ENCODE measurements at regions not wholly inside any gene's neighbourhood (a gene's known extent, or its start where the extent isn't known, plus 50 kb on each side); places are given as distances from the start of the nearest gene placed in this dataset.
"Not testable (repeated sequence)": the region's sequence is repeated elsewhere in the genome, so short reads cannot be mapped to it uniquely, and the experiment has no call there.

- no peak for DNase-seq (ENCODE audit: low read depth)
These were observed 163.7 kb upstream of the NLRP1 start for GRCh38 chr17:5747964-5748363.

- no peak for DNase-seq (ENCODE audit: low read depth)
These were observed 169.1 kb upstream of the NLRP1 start for GRCh38 chr17:5753421-5753820.

- no peak for DNase-seq (ENCODE audit: low read depth)
These were observed 173.1 kb upstream of the NLRP1 start for GRCh38 chr17:5757314-5757907.

- DNase-seq (ENCODE audit: low read depth): no peak
These were observed 174.3 kb upstream of the NLRP1 start for GRCh38 chr17:5758651-5759050.

- DNase-seq (ENCODE audit: low read depth): no peak
These were observed 175.2 kb upstream of the NLRP1 start for GRCh38 chr17:5759501-5759925.

- DNase-seq (ENCODE audit: low read depth): no peak
These were observed 177.9 kb upstream of the NLRP1 start for GRCh38 chr17:5762191-5762590.

GRCh38 chr17:5763595-5764306 lies 179.4 kb upstream of the NLRP1 start:
- no peak for DNase-seq (ENCODE audit: low read depth)

GRCh38 chr17:5769593-5770354 lies 185.5 kb upstream of the NLRP1 start:
- no peak for DNase-seq (ENCODE audit: low read depth)

GRCh38 chr17:5770441-5771270 lies 186.3 kb upstream of the NLRP1 start:
- no peak for DNase-seq (ENCODE audit: low read depth)

GRCh38 chr17:5771271-5771577 lies 186.9 kb upstream of the NLRP1 start:
- DNase-seq (ENCODE audit: low read depth): not testable (repeated sequence)

- DNase-seq (ENCODE audit: low read depth): not testable (repeated sequence)
These were observed 187.7 kb upstream of the NLRP1 start for GRCh38 chr17:5772017-5772416.

- no peak for DNase-seq (ENCODE audit: low read depth)
These were observed 188.4 kb upstream of the NLRP1 start for GRCh38 chr17:5772720-5773119.

GRCh38 chr17:5773816-5774360 lies 189.6 kb upstream of the NLRP1 start:
- no peak for DNase-seq (ENCODE audit: low read depth)

GRCh38 chr17:5775098-5775497 lies 190.8 kb upstream of the NLRP1 start:
- no peak for DNase-seq (ENCODE audit: low read depth)

GRCh38 chr17:5780476-5780875 lies 196.2 kb upstream of the NLRP1 start:
- DNase-seq (ENCODE audit: low read depth): no peak

- no peak for DNase-seq (ENCODE audit: low read depth)
These were observed 197.1 kb upstream of the NLRP1 start for GRCh38 chr17:5781236-5781927.

GRCh38 chr17:5783269-5783668 lies 199.0 kb upstream of the NLRP1 start:
- no peak for DNase-seq (ENCODE audit: low read depth)

- no peak for DNase-seq (ENCODE audit: low read depth)
These were observed 199.5 kb upstream of the NLRP1 start for GRCh38 chr17:5783851-5784250.

- DNase-seq (ENCODE audit: low read depth): no peak
These were observed 200.5 kb upstream of the NLRP1 start for GRCh38 chr17:5784791-5785190.

GRCh38 chr17:5785338-5785737 lies 201.0 kb upstream of the NLRP1 start:
- no peak for DNase-seq (ENCODE audit: low read depth)

- no peak for DNase-seq (ENCODE audit: low read depth)
These were observed 201.7 kb upstream of the NLRP1 start for GRCh38 chr17:5785867-5786509.

Measured in activated gamma-delta T cell treated with anti-CD3 and anti-CD28 coated beads, Interleukin-2, amount 50 U/mL, for 16 hours (primary cell).